Ureter (tissue), 1 donor: ENCODE measurements at regions not wholly inside any gene's neighbourhood (a gene's known extent, or its start where the extent isn't known, plus 50 kb on each side); places are given as distances from the start of the nearest gene placed in this dataset.

Source experiments
- DNase-seq: peaks from one replicate; pipeline ENCODE4 v3.0.0-alpha.2; 2020; ENCODE audit warnings: low spot score
- donor health status: DM: yes; HTN: yes; CAD: no.

DNA sequence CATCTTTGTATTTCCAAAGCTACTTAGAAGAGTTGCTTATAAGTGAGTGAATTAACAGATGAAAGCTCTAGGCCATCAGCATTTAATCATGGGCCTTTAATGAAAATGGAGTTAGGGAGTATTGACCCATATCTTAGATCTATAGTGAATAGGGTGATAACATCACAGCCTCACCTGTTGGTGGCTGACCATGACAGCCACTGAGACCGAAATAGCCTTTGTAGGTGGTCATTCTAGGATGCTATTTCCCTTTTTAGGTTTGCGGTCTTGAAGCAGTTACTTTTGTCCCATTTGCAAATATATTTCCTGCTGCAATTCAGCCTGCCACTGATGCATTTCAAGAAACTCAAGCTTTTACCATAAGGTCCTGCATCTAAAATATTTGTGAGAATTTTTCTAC, 410.1 kb upstream of the LYPLAL1 start:
- no peak for DNase-seq

- DNase-seq = no peak
Observed at GRCh38 chr1:218765753-218766152, 407.9 kb upstream of the LYPLAL1 start.

- DNase-seq = no peak
Observed at GRCh38 chr1:218771931-218772330, 401.7 kb upstream of the LYPLAL1 start.

DNA sequence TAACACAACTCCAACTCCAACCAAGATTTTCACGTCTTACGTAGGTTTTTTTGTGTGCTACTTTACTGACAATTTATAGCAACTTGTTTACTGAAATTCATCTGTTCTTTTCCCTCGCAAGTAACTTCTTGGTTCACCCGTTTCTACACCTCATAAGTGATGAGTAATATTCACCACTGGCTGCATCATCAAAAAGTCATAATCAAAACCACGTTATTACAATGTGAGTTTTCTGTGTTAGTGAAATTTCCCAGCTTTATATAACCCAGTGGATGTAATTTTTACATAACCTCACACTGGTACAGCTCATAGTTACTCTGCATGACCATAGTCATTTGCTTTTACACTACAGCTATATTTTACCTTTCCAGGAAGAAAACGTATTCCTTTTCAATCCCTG, 401.1 kb upstream of the LYPLAL1 start:
- DNase-seq = no peak

DNA sequence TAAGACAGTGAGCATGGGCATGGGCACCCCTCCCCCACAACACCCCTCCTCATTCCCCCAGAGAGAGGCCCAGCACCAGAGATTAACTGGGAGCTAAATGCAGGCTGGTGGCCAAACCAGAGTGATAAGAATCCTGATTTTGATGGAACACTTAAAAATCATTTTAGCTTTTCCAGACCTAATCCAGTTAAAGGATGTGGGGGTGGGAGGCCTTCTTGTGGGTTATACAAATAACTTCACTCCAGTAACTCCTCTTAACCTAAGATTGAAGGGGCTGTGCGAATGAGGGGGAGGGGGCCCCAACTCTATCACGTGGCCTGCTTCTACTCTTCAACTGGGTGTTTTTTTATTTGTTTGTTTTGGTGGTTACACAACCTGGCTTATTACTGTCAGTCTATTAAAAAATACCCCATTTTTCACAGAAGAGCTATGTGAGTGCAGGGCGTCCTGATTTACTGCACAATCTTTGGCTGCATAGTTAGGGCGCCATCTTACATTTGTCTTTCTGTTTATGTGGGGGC, 398.1 kb upstream of the LYPLAL1 start:
- no peak for DNase-seq

GRCh38 chr1:218778257-218779126, 395.2 kb upstream of the LYPLAL1 start:
- DNase-seq = no peak

- no peak for DNase-seq
Observed at GRCh38 chr1:218779341-218780100, 394.2 kb upstream of the LYPLAL1 start.

DNA sequence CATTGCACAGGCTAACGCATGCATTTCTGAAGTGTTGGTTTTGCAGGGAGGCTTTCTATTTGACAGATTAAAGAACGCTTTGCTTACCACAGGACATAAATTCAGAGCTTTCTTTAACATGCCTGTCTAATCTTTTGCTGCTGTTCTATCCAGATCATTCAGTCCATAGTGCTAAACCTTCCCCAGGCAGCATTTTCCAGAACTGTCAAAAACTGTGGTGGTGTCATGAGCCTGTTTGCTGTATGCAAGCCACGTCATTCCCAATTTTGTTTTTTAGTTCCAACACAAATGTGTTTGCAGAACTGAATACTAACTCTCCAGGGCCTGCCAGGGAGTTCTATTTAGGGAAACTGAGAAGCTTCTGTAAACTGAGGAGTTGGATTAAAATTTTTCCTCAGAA, 390.5 kb upstream of the LYPLAL1 start:
- no peak for DNase-seq

DNA sequence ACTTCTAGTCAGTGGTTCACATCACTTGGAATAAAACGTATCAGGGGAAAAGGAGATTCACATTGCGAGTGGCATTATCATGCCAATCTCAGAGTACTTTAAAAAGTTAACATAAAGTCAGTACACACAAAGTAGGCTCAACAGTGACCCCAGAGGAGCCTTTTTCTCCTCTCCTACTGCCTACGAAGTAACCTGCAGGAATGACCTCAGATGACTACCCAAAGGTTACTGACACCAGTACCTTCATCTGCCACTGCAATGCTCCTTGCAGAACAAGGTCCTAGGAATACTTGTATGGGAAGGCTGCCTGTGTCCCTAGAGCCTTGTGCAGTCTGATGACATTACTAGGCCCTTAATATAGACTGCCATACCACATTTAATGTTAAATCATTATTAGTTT, 389.8 kb upstream of the LYPLAL1 start:
- DNase-seq = no peak

DNA sequence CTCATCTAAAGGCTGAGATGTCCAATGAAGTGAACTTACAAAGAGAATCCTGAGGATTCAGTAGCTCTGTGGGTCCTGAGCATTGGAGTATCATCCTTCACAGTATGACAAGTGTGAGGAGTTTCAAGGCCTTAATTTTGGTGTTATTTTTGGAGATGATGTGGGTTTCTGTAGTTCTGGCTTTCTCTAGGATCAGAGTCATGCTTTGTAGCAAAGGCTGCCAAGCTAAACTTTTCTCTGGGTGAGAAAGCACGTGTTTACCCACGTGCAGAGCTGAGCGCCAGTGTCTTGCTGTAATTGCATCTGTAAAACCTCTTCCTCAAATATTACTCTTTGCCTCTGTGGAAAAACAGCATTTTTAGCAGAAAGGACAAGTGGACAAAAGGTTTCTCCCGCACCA, 387.8 kb upstream of the LYPLAL1 start:
- DNase-seq = peak; percentile 48

GRCh38 chr1:218787826-218788225, 385.9 kb upstream of the LYPLAL1 start:
- no peak for DNase-seq

GRCh38 chr1:218796773-218797172, 376.9 kb upstream of the LYPLAL1 start:
- no peak for DNase-seq

- DNase-seq = no peak
Observed at GRCh38 chr1:218802799-218803198, 370.9 kb upstream of the LYPLAL1 start.

- no peak for DNase-seq
Observed at GRCh38 chr1:218803351-218803997, 370.2 kb upstream of the LYPLAL1 start.

- DNase-seq = no peak
Observed at GRCh38 chr1:218804014-218804785, 369.5 kb upstream of the LYPLAL1 start.

- DNase-seq = no peak
Observed at GRCh38 chr1:218809061-218809460, 364.6 kb upstream of the LYPLAL1 start.

- no peak for DNase-seq
Observed at GRCh38 chr1:218809625-218810024, 364.1 kb upstream of the LYPLAL1 start.

- no peak for DNase-seq
Observed at GRCh38 chr1:218810306-218810705, 363.4 kb upstream of the LYPLAL1 start.

GRCh38 chr1:218811497-218811896, 362.2 kb upstream of the LYPLAL1 start:
- no peak for DNase-seq

GRCh38 chr1:218812360-218812759, 361.3 kb upstream of the LYPLAL1 start:
- DNase-seq = no peak

DNA sequence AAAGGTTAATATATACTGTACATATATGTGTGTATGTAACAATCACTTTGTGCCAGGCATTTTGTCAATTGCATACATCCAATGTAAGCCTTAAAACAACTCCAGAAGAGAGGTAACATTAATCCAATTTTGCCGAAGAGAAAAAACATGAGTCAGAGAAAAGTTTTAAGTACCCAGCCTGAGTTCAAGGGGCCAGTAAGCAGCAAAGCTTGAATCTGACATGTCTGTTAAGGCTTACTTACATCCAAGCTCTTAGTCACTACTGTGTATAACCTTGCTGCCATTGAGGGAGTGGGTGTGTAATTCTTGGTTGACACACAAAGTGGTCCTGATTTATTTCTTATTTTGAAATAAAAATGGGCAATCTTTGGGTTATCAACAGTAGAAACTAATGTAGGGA, 360.4 kb upstream of the LYPLAL1 start:
- no peak for DNase-seq

GRCh38 chr1:218815076-218815475, 358.6 kb upstream of the LYPLAL1 start:
- DNase-seq = no peak
